Stimulated activated CD8-positive, alpha-beta memory T cell treated with anti-CD3 and anti-CD28 coated beads, Interleukin-12 subunit alpha, Interleukin-12 subunit beta, amount 100 ng/mL, for 4 hours (primary cell): ENCODE measurements at regions not wholly inside any gene's neighbourhood (a gene's known extent, or its start where the extent isn't known, plus 50 kb on each side); places are given as distances from the start of the nearest gene placed in this dataset.
"Not testable (repeated sequence)": the region's sequence is repeated elsewhere in the genome, so short reads cannot be mapped to it uniquely, and the experiment has no call there.

Source experiments
- DNase-seq: peaks from one replicate; pipeline ENCODE4 v3.0.0-alpha.2; 2020; ENCODE audit warnings: low read depth

GRCh38 chr13:44704811-44705210 lies 128.7 kb upstream of the TSC22D1 start:
- not testable (repeated sequence) for DNase-seq

GRCh38 chr13:44703371-44703770 lies 127.2 kb upstream of the TSC22D1 start:
- no peak for DNase-seq

DNA sequence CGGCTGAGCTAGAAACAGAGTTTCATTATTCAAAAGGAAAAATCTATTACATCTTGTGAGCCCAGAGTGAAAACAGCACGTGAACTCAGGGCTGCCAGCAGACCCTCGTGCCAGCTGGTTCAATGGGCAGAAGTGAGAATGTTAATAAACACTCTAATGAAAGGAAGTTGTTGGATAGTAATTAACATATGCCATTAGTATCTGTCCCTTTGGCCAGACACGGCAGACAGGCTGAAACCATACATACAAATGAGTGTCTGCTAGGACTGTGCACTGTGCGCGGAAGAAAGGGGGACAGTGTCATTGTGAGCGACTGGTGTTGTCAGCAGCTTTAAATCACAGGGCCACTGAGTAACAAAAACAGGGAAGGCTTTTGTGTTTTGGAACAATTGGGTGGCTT lies 121.9 kb upstream of the TSC22D1 start:
- no peak for DNase-seq

- no peak for DNase-seq
Measured at GRCh38 chr13:44697058-44697457, 120.9 kb upstream of the TSC22D1 start.

- no peak for DNase-seq
Measured at GRCh38 chr13:44695520-44695919, 119.4 kb upstream of the TSC22D1 start.

- DNase-seq = no peak
Measured at GRCh38 chr13:44694842-44695241, 118.7 kb upstream of the TSC22D1 start.

- DNase-seq = no peak
Measured at GRCh38 chr13:44694291-44694690, 118.2 kb upstream of the TSC22D1 start.

- DNase-seq = no peak
Measured at GRCh38 chr13:44693156-44693764, 117.1 kb upstream of the TSC22D1 start.

- no peak for DNase-seq
Measured at GRCh38 chr13:44692173-44692713, 116.1 kb upstream of the TSC22D1 start.

DNA sequence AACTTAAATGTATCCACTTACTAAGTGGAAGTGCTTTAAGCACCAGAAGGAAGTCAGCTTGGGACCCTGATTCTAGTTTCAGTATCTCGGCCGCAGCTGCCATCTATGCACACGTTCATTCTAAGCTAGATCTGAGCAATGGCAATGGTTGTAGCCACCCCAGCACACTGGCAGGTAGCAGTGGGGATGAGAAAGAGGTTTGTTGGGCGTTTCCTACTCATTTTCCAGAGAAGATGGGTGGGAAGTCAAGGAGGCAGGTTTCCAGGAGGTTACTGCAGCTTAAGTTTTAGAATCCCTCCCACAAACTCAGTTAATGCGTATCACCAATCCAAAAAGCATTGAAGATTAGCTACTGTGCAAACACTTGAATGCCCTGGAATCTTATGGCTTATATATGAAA lies 114.2 kb upstream of the TSC22D1 start:
- no peak for DNase-seq

DNA sequence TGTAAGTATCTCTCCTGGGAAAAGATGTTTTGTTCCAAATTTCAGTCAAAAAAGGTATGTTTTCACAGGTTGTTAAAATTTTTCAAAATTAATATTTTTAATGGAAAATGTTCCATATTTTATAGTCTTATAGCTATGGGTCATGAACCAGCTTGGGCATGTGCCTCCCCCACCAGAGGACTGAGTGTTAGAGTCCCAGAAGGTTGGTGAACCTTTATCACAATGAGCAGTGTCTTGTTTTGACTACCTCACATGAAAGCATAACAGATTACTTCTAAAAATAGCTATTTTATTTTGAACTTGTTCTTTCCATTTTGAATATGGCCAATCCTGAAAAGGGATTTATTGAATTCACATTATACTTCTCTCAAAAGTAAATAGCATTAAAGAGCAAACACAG lies 112.5 kb upstream of the TSC22D1 start:
- DNase-seq = no peak

- no peak for DNase-seq
Measured at GRCh38 chr13:44686531-44686934, 110.4 kb upstream of the TSC22D1 start.

DNA sequence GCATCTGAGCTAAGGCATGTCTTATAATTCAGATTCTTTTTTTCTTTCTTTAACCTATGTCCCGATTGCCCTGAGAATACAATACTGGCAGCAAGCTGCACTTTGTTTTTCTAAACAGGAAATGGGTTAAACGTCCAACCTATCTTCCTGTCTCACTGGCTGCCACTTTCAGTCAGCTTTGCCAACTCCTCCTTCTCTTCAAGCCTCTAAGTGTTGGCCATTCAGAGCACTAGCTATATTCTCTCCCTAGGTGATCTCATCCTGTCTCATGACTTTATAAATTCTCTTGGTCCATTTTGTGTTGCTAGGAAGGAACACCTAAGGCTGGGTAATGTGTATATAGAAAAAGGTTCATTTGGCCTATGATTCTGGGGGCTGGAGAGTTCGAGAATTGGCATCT lies 109.5 kb upstream of the TSC22D1 start:
- DNase-seq = no peak

DNA sequence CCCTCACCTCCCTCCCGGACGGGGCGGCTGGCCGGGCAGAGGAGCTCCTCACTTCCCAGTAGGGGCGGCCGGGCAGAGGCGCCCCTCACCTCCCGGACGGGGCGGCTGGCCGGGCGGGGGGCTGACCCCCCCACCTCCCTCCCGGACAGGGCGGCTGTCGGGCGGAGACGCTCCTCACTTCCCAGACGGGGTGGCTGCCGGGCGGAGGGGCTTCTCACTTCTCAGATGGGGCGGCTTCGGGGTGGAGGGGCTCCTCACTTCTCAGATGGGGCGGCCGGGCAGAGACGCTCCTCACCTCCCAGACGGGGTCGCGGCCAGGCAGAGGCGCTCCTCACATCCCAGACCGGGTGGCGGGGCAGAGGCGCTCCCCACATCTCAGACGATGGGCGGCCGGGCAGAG lies 106.3 kb upstream of the TSC22D1 start:
- not testable (repeated sequence) for DNase-seq

GRCh38 chr13:44680746-44681355 lies 104.7 kb upstream of the TSC22D1 start:
- no peak for DNase-seq

DNA sequence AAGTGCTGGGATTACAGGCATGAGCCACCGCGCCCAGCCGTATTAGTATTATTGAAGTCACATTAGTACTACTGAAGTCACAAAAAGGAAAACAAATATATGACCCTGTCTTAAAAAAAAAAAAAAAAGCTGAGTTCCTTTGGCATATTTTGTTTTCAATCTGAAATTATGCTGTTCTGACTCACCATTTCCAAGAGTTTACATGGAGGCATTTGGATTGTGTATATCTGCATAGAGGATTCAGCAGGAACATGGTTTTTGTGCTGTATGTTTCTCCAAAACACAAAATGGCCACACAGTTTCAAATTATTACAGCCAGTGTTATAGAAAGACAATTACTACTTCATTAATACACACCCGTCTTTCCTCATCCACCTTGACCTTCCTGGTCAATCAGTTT lies 103.5 kb upstream of the TSC22D1 start:
- no peak for DNase-seq

- no peak for DNase-seq
Measured at GRCh38 chr13:44678197-44678596, 102.1 kb upstream of the TSC22D1 start.

- no peak for DNase-seq
Measured at GRCh38 chr13:44676534-44676933, 100.4 kb upstream of the TSC22D1 start.

- DNase-seq = no peak
Measured at GRCh38 chr13:44669534-44669933, 93.4 kb upstream of the TSC22D1 start.

DNA sequence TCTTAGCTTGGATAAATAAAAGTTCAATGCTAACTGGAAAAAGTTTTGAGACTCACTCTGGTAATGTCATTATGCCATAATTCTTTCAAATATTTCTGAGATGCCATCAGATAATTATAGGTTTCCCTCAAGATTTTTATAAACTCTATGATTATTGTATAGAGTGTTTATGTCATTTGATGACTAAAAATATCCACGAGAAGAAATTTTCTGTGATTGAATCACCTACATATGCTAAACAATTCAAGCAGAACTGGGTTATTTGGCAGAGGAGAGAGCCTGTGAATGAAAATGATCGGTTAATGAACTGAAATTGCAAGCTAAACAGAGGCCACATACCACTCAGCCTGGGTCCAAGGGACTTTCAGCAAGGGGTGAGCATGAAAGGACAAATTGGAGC lies 92.6 kb upstream of the TSC22D1 start:
- no peak for DNase-seq

DNA sequence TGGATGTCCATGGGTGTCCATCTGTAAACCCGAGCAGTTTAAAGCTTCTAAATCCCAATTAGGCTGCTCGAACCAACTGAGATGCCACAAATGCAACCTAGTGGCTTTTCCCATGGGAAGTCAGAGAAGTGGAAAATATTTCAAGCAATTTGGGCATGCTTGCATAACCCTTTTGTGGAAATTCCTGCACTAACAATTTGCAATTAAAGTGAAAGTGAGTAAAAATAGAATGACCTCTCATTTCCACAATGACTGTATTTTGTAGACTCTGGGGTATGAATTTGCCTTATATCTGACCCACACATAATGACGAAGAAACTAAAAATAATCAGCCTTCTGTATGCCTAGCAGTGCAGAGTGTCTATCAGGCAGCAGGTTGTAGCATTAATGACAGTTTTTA lies 91.8 kb upstream of the TSC22D1 start:
- no peak for DNase-seq

DNA sequence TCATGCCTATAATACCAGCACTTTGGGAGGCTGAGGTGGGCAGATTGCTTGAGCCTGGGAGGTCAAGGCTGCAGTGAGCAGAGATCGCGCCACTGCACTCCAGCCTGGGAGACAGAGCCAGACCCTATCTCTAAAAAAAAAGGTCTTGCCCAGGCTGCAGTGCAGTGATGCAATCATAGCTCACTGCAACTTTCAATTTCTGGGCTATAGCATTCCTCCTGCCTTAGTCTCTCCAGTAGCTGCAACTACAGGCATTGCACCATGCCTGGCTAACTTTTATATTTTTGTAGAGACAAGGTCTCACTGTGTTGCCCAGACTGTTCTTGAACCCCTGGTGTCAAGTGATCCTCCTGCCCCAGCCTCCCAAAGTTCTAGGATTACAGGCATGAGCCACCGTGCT lies 90.4 kb upstream of the TSC22D1 start:
- DNase-seq = not testable (repeated sequence)

- DNase-seq = no peak
Measured at GRCh38 chr13:44664308-44664707, 88.2 kb upstream of the TSC22D1 start.

GRCh38 chr13:44662515-44662914 lies 86.4 kb upstream of the TSC22D1 start:
- DNase-seq = no peak
